Endodermal cell (in vitro differentiated cells): ENCODE measurements at regions not wholly inside any gene's neighbourhood (a gene's known extent, or its start where the extent isn't known, plus 50 kb on each side); places are given as distances from the start of the nearest gene placed in this dataset.
A peak's percentile ranks its signal among the peaks of the same experiment; 100 is the strongest.

ENCODE experiments used
- DNase-seq: peaks from one replicate; pipeline ENCODE4 v3.0.0-alpha.2; 2017
- H3K27ac ChIP-seq: 2 replicates; pipeline ENCODE4 v1.5.1; 2013; ENCODE audit warnings: mild to moderate bottlenecking, low read depth, low read length, moderate library complexity
- H3K27me3 ChIP-seq: 2 replicates; pipeline ENCODE4 v1.6.1; 2013; ENCODE audit warnings: mild to moderate bottlenecking, low read length, moderate library complexity; ENCODE audit not compliant: insufficient read depth, control insufficient read depth, poor library complexity, severe bottlenecking
- H3K36me3 ChIP-seq: 2 replicates; pipeline ENCODE4 v1.7.0; 2013; ENCODE audit warnings: mild to moderate bottlenecking, low read length, moderate library complexity; ENCODE audit not compliant: control insufficient read depth, insufficient read depth
- H3K4me1 ChIP-seq: one replicate; pipeline ENCODE4 v1.7.0; 2013; ENCODE audit warnings: low read length; ENCODE audit not compliant: control insufficient read depth, insufficient read depth
- H3K4me3 ChIP-seq: 2 replicates; pipeline ENCODE4 v1.5.1; 2013; ENCODE audit warnings: mild to moderate bottlenecking, low read length, moderate library complexity
- H3K9ac ChIP-seq: 2 replicates; pipeline ENCODE4 v1.6.1; 2013; ENCODE audit warnings: mild to moderate bottlenecking, low read length, moderate library complexity; ENCODE audit not compliant: poor library complexity, severe bottlenecking; ENCODE audit errors: extremely low read depth
- H3K9me3 ChIP-seq: 2 replicates; pipeline ENCODE4 v1.6.1; 2013; ENCODE audit warnings: mild to moderate bottlenecking, low read length, moderate library complexity; ENCODE audit not compliant: control insufficient read depth
- H3K27ac Mint-ChIP-seq: 2 replicates; pipeline ENCODE4 v1.8.0; 2020; ENCODE audit warnings: mixed read lengths
- H3K27me3 Mint-ChIP-seq: 2 replicates; pipeline ENCODE4 v1.8.0; 2021; ENCODE audit warnings: mild to moderate bottlenecking, mixed read lengths; ENCODE audit not compliant: insufficient read depth
- H3K36me3 Mint-ChIP-seq: 2 replicates; pipeline ENCODE4 v1.8.0; 2020; ENCODE audit warnings: low read depth, mixed read lengths
- H3K4me1 Mint-ChIP-seq: 2 replicates; pipeline ENCODE4 v1.8.0; 2020; ENCODE audit warnings: mixed read lengths
- H3K4me3 Mint-ChIP-seq: 2 replicates; pipeline ENCODE4 v1.8.0; 2020; ENCODE audit warnings: mild to moderate bottlenecking, moderate library complexity, mixed read lengths
- H3K9me3 Mint-ChIP-seq: 2 replicates; pipeline ENCODE4 v1.8.0; 2020; ENCODE audit warnings: mild to moderate bottlenecking, mixed read lengths
- WGBS, 2 experiments: methylation state at CpG; one replicate each; pipeline versions ENCODE4 v1.1.5 to v1.1.7; 2013; ENCODE audit warnings: missing lambda C conversion rate in 2 of 2, mixed read lengths in 1 of 2; ENCODE audit not compliant: insufficient coverage in 1 of 2, insufficient read length in 1 of 2; 5-methylcytosine and 5-hydroxymethylcytosine counted together
- TF ChIP-seq, protein P1 (sequence below): fragments of 200-600 bp; sonication (generic); conservative IDR thresholded peaks from 2 replicates; pipeline ENCODE4 v1.5.0; 2021; ENCODE audit warnings: antibody characterized with exemption, mild to moderate bottlenecking

GRCh38 chr9:134995792-134996120 is 78.0 kb upstream of the FCN1 start:
- peaks cover 46% of the 10 kb centered on the region for H3K9me3 Mint-ChIP-seq
- no peak for DNase-seq
- H3K4me1 Mint-ChIP-seq: no peaks in the 10 kb centered on the region
- H3K36me3 Mint-ChIP-seq: no peaks in the 10 kb centered on the region
- Histone ChIP-seq H3K9me3 (peaks cover 32% of the 10 kb centered on the region), H3K9ac (no peak overlapping the region), H3K27ac (no peak overlapping the region), H3K4me1 (no peaks in the 10 kb centered on the region), H3K36me3 (no peaks in the 10 kb centered on the region), H3K27me3 (no peaks in the 10 kb centered on the region), H3K4me3 (no peak overlapping the region)
- TF ChIP-seq, protein P1, sequence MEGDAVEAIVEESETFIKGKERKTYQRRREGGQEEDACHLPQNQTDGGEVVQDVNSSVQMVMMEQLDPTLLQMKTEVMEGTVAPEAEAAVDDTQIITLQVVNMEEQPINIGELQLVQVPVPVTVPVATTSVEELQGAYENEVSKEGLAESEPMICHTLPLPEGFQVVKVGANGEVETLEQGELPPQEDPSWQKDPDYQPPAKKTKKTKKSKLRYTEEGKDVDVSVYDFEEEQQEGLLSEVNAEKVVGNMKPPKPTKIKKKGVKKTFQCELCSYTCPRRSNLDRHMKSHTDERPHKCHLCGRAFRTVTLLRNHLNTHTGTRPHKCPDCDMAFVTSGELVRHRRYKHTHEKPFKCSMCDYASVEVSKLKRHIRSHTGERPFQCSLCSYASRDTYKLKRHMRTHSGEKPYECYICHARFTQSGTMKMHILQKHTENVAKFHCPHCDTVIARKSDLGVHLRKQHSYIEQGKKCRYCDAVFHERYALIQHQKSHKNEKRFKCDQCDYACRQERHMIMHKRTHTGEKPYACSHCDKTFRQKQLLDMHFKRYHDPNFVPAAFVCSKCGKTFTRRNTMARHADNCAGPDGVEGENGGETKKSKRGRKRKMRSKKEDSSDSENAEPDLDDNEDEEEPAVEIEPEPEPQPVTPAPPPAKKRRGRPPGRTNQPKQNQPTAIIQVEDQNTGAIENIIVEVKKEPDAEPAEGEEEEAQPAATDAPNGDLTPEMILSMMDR: no peak
- H3K27me3 Mint-ChIP-seq: peaks cover 5% of the 10 kb centered on the region
- no peak overlapping the region for H3K27ac Mint-ChIP-seq
- 88 to 93% methylated on average over 8 to 10 of the region's 10 CpGs for WGBS, 2 experiments
- H3K4me3 Mint-ChIP-seq: no peak overlapping the region

- Histone ChIP-seq H3K4me3 (no peak overlapping the region), H3K9me3 (peaks cover 43% of the 10 kb centered on the region), H3K27ac (no peak overlapping the region), H3K4me1 (no peaks in the 10 kb centered on the region), H3K36me3 (no peaks in the 10 kb centered on the region), H3K27me3 (no peaks in the 10 kb centered on the region), H3K9ac (no peak overlapping the region)
- H3K36me3 Mint-ChIP-seq: no peaks in the 10 kb centered on the region
- H3K27me3 Mint-ChIP-seq: peaks cover 5% of the 10 kb centered on the region
- no peaks in the 10 kb centered on the region for H3K4me1 Mint-ChIP-seq
- H3K9me3 Mint-ChIP-seq: peaks cover 58% of the 10 kb centered on the region
- no peak overlapping the region for H3K27ac Mint-ChIP-seq
- H3K4me3 Mint-ChIP-seq: no peak overlapping the region
- DNase-seq: no peak
- TF ChIP-seq, protein P1: no peak
- 90% methylated on average over 11 to 24 of the region's 24 CpGs for WGBS, 2 experiments
Measured at GRCh38 chr9:134996591-134997530, 79.1 kb upstream of the FCN1 start.

GRCh38 chr9:135000647-135001245 is 83.0 kb upstream of the FCN1 start:
- Histone ChIP-seq H3K36me3 (no peaks in the 10 kb centered on the region), H3K4me1 (no peaks in the 10 kb centered on the region), H3K9ac (no peak overlapping the region), H3K4me3 (peak overlapping the region; percentile 44), H3K27me3 (no peaks in the 10 kb centered on the region), H3K27ac (no peak overlapping the region), H3K9me3 (peaks cover 51% of the 10 kb centered on the region)
- no peaks in the 10 kb centered on the region for H3K36me3 Mint-ChIP-seq
- no peak for DNase-seq
- peaks cover 9% of the 10 kb centered on the region for H3K27me3 Mint-ChIP-seq
- peaks cover 87% of the 10 kb centered on the region for H3K9me3 Mint-ChIP-seq
- H3K27ac Mint-ChIP-seq: no peak overlapping the region
- H3K4me3 Mint-ChIP-seq: no peak overlapping the region
- TF ChIP-seq, protein P1: no peak
- no peaks in the 10 kb centered on the region for H3K4me1 Mint-ChIP-seq
- WGBS, 2 experiments: 22 to 54% methylated on average over 1 to 2 of the region's 2 CpGs
